Lower leg skin (tissue), 3 donors: ENCODE measurements at regions not wholly inside any gene's neighbourhood (a gene's known extent, or its start where the extent isn't known, plus 50 kb on each side); places are given as distances from the start of the nearest gene placed in this dataset.

Experiments used
- POLR2A ChIP-seq, 2 donors: fragments of 450-650 bp; IDR thresholded peaks; one replicate each; pipeline ENCODE4 v1.6.1; 2016 to 2017; ENCODE audit warnings: antibody characterized with exemption in 2 of 2, mild to moderate bottlenecking in 1 of 2, moderate library complexity in 1 of 2
- TF ChIP-seq, protein P1 (sequence below), 3 donors: fragments of 450-650 bp; IDR thresholded peaks; one replicate each; pipeline ENCODE4 v1.5.1; 2016; ENCODE audit warnings: antibody characterized with exemption in 3 of 3, mild to moderate bottlenecking in 3 of 3, moderate library complexity in 2 of 3

DNA sequence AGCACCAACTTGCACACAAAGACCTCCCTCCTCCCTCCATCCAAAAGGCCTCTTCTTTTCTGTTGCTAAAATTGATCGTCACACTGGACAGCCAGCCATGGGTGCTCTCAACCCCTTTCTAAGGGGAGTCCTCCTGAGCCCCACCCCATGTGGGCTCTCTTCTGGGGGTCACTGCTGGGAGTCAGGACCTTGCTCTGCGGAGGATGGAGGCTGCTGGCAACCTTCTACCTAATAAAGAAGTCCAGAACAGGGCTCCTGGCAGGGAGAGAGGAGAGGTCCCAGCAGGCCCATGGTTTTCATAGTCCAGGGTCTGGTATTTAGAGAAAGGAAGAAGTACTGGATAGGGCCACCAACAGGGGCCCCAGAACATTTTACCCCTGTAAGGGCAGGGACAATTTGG is 67.6 kb upstream of the OTOS start:
- TF ChIP-seq, protein P1, sequence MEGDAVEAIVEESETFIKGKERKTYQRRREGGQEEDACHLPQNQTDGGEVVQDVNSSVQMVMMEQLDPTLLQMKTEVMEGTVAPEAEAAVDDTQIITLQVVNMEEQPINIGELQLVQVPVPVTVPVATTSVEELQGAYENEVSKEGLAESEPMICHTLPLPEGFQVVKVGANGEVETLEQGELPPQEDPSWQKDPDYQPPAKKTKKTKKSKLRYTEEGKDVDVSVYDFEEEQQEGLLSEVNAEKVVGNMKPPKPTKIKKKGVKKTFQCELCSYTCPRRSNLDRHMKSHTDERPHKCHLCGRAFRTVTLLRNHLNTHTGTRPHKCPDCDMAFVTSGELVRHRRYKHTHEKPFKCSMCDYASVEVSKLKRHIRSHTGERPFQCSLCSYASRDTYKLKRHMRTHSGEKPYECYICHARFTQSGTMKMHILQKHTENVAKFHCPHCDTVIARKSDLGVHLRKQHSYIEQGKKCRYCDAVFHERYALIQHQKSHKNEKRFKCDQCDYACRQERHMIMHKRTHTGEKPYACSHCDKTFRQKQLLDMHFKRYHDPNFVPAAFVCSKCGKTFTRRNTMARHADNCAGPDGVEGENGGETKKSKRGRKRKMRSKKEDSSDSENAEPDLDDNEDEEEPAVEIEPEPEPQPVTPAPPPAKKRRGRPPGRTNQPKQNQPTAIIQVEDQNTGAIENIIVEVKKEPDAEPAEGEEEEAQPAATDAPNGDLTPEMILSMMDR (IDR thresholded peaks at IDR 0.05): no peak
- TF ChIP-seq POLR2A (IDR thresholded peaks at IDR 0.05): no peak
